ENCODE measurements at regions not wholly inside any gene's neighbourhood (a gene's known extent, or its start where the extent isn't known, plus 50 kb on each side); places are given as distances from the start of the nearest gene placed in this dataset.

GRCh38 chr5:104785097-104785496, 1222.5 kb upstream of the NUDT12 start:
- TF ChIP-seq CTCF (IDR thresholded peaks at IDR 0.05), result no peak
- no peak for TF ChIP-seq POLR2AphosphoS5 (IDR thresholded peaks at IDR 0.05)
